HepG2 (cell line): ENCODE measurements at regions not wholly inside any gene's neighbourhood (a gene's known extent, or its start where the extent isn't known, plus 50 kb on each side); places are given as distances from the start of the nearest gene placed in this dataset.

Experiments
- FOXK1 ChIP-seq: sonication (generic); formaldehyde crosslinking; IDR thresholded peaks from 2 replicates; pipeline ENCODE4 v1.4.0; 2020; ENCODE audit warnings: low read depth, missing genetic modification reagents, borderline replicate concordance
- MLX ChIP-seq: IDR thresholded peaks from 2 replicates; pipeline ENCODE4 v1.6.1; 2016
- REST ChIP-seq, 2 experiments: IDR thresholded peaks; 2 replicates each; pipeline ENCODE4 v1.6.1; 2011 to 2012; ENCODE audit warnings: low read length in 2 of 2, borderline replicate concordance in 1 of 2, low read depth in 1 of 2, mild to moderate bottlenecking in 1 of 2, moderate library complexity in 1 of 2

DNA sequence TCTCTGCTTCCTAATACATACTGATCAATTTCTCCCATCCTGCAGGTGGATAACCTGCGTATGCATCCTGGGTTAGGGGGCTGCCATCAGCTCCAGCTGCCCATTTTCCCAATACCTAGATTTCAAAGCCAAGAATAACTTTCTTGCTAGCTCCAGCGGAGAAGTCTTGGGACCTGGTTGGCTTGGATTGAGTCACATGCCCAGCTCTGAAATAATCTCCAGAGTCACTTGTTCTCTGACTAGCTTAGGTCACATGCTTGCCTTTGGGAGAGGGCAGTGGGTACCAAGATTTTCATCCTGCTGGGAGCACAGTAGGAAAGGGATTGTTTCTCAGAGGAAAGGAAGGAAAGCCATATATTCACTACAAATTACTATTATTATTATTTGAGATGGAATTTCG is 70.0 kb upstream of the ELAC2 start:
- no peak for TF ChIP-seq MLX (CRISPR knock-in tag)
- TF ChIP-seq FOXK1 (CRISPR knock-in tag): no peak
- TF ChIP-seq REST (IDR thresholded peaks at IDR 0.05; ENCODE audit: borderline replicate concordance in 1 of 2, low read depth in 1 of 2, low read length in 2 of 2): no peak
